OCI-LY3 (cell line): ENCODE measurements at regions not wholly inside any gene's neighbourhood (a gene's known extent, or its start where the extent isn't known, plus 50 kb on each side); places are given as distances from the start of the nearest gene placed in this dataset.
"Not testable (repeated sequence)": the region's sequence is repeated elsewhere in the genome, so short reads cannot be mapped to it uniquely, and the experiment has no call there.

Experiments used
- H2AFZ ChIP-seq: fragments of 200-600, 300-600 bp; shearing (Covaris generic); 2 replicates; pipeline ENCODE4 v1.6.0; 2014; ENCODE audit warnings: antibody characterized with exemption, low read depth, low read length
- H3K27ac ChIP-seq: fragments of 200-600, 300-600 bp; sonication (generic); 2 replicates; pipeline ENCODE4 v1.5.1; 2014; ENCODE audit warnings: mild to moderate bottlenecking, low read length, moderate library complexity, mixed read lengths
- H3K27me3 ChIP-seq: fragments of 200-600, 300-600 bp; sonication (generic); 2 replicates; pipeline ENCODE4 v1.6.1; 2014; ENCODE audit warnings: low read depth, low read length, mixed read lengths
- H3K36me3 ChIP-seq: fragments of 200-600, 300-600 bp; sonication (generic); replicated peaks from 2 replicates; pipeline ENCODE3; 2014; ENCODE audit warnings: low read depth, low read length, mixed read lengths
- H3K4me1 ChIP-seq: fragments of 300-600, 200-600 bp; sonication (generic); 2 replicates; pipeline ENCODE4 v1.6.1; 2014; ENCODE audit warnings: low read length, mixed read lengths
- H3K4me2 ChIP-seq: fragments of 200-600, 300-600 bp; sonication (generic); 2 replicates; pipeline ENCODE4 v1.6.1; 2014; ENCODE audit warnings: low read length, mixed read lengths
- H3K4me3 ChIP-seq: fragments of 300-600, 200-600 bp; sonication (generic); 2 replicates; pipeline ENCODE4 v1.5.1; 2014; ENCODE audit warnings: antibody characterized with exemption, mild to moderate bottlenecking, low read length, moderate library complexity
- H3K79me2 ChIP-seq: fragments of 300-600, 200-600 bp; shearing (Covaris generic); 2 replicates; pipeline ENCODE4 v1.6.1; 2014; ENCODE audit warnings: mild to moderate bottlenecking, low read length, mixed read lengths
- H3K9ac ChIP-seq: fragments of 300-600, 200-600 bp; shearing (Covaris generic); 2 replicates; pipeline ENCODE4 v1.6.0; 2014; ENCODE audit warnings: mild to moderate bottlenecking, low read length, moderate library complexity
- H3K9me3 ChIP-seq: fragments of 200-600, 300-600 bp; shearing (Covaris generic); 2 replicates; pipeline ENCODE4 v1.6.1; 2014; ENCODE audit warnings: low read length, mixed read lengths; ENCODE audit not compliant: insufficient read depth
- H4K20me1 ChIP-seq: fragments of 200-600, 300-600 bp; sonication (generic); 2 replicates; pipeline ENCODE4 v1.6.1; 2016; ENCODE audit warnings: low read length, mixed read lengths; ENCODE audit not compliant: insufficient read depth
- EZH2phosphoT487 ChIP-seq: fragments of 200-600 bp; shearing (Covaris generic); IDR thresholded peaks from 2 replicates; pipeline ENCODE4 v1.6.1; 2018; ENCODE audit warnings: antibody characterized with exemption, mixed run types, low read depth
- TF ChIP-seq, protein P1 (sequence below): fragments of 200-600, 300-600 bp; sonication (generic); IDR thresholded peaks from 2 replicates; pipeline ENCODE4 v1.5.1; 2014; ENCODE audit warnings: antibody characterized with exemption, low read length, low read depth

GRCh38 chr5:167417662-167418061, 873.8 kb upstream of the WWC1 start:
- no peak overlapping the region for H2AFZ ChIP-seq
- H3K79me2 ChIP-seq, result no peaks in the 10 kb centered on the region
- TF ChIP-seq, protein P1, sequence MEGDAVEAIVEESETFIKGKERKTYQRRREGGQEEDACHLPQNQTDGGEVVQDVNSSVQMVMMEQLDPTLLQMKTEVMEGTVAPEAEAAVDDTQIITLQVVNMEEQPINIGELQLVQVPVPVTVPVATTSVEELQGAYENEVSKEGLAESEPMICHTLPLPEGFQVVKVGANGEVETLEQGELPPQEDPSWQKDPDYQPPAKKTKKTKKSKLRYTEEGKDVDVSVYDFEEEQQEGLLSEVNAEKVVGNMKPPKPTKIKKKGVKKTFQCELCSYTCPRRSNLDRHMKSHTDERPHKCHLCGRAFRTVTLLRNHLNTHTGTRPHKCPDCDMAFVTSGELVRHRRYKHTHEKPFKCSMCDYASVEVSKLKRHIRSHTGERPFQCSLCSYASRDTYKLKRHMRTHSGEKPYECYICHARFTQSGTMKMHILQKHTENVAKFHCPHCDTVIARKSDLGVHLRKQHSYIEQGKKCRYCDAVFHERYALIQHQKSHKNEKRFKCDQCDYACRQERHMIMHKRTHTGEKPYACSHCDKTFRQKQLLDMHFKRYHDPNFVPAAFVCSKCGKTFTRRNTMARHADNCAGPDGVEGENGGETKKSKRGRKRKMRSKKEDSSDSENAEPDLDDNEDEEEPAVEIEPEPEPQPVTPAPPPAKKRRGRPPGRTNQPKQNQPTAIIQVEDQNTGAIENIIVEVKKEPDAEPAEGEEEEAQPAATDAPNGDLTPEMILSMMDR, result no peak
- no peak for TF ChIP-seq EZH2phosphoT487
- H3K4me2 ChIP-seq, result no peak overlapping the region
- no peak overlapping the region for H3K4me3 ChIP-seq
- H4K20me1 ChIP-seq, result no peaks in the 10 kb centered on the region
- no peaks in the 10 kb centered on the region for H3K4me1 ChIP-seq
- no peaks in the 10 kb centered on the region for H3K27me3 ChIP-seq
- H3K27ac ChIP-seq, result no peak overlapping the region
- no peaks in the 10 kb centered on the region for H3K9me3 ChIP-seq
- no peaks in the 10 kb centered on the region for H3K36me3 ChIP-seq
- no peak overlapping the region for H3K9ac ChIP-seq

DNA sequence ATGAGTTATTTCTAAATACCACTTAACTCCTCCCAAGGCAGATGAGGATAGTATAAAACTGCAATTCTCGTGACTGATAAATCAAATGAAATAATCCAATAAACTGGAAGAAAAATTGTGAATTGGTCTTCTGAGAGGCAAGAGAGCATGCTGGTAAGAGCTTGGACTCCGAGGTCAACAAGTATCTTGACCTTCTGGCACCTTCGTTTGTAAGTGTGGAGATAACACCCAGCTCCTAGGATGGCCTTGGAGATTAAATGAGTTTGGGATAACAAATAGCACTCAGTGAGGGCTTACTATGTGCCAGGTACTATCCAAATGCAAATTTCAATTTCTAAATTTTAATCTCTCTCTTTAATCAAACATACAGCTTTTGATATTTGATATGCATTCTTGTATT, 866.3 kb upstream of the WWC1 start:
- Histone ChIP-seq H3K9ac (no peak overlapping the region), H2AFZ (no peak overlapping the region), H3K4me1 (no peaks in the 10 kb centered on the region), H4K20me1 (no peaks in the 10 kb centered on the region), H3K4me2 (no peak overlapping the region), H3K9me3 (no peaks in the 10 kb centered on the region), H3K27me3 (no peaks in the 10 kb centered on the region), H3K36me3 (no peaks in the 10 kb centered on the region), H3K79me2 (no peaks in the 10 kb centered on the region), H3K27ac (no peak overlapping the region), H3K4me3 (no peak overlapping the region)
- no peak for TF ChIP-seq EZH2phosphoT487
- TF ChIP-seq, protein P1, result no peak

GRCh38 chr5:167426501-167426900, 864.9 kb upstream of the WWC1 start:
- H4K20me1 ChIP-seq, result no peaks in the 10 kb centered on the region
- no peak overlapping the region for H3K27ac ChIP-seq
- H3K9ac ChIP-seq, result no peak overlapping the region
- no peak overlapping the region for H2AFZ ChIP-seq
- no peaks in the 10 kb centered on the region for H3K4me1 ChIP-seq
- H3K27me3 ChIP-seq, result no peaks in the 10 kb centered on the region
- H3K9me3 ChIP-seq, result no peaks in the 10 kb centered on the region
- H3K79me2 ChIP-seq, result no peaks in the 10 kb centered on the region
- H3K4me3 ChIP-seq, result no peak overlapping the region
- TF ChIP-seq, protein P1, result no peak
- TF ChIP-seq EZH2phosphoT487, result no peak
- H3K36me3 ChIP-seq, result no peaks in the 10 kb centered on the region
- no peak overlapping the region for H3K4me2 ChIP-seq

DNA sequence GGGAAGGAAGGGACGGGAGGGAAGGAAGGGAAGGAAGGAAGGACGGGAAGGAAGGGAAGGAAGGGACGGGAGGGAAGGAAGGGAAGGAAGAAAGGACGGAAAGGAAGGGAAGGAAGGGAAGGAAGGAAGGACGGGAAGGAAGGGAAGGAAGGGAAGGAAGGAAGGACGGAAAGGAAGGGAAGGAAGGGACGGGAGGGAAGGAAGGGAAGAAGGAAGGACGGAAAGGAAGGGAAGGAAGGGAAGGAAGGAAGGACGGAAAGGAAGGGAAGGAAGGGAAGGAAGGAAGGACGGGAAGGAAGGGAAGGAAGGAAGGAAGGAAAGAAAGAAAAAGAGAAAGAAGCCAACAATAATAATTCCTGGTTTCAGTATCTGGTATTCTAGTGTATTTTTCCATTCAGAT, 863.8 kb upstream of the WWC1 start:
- H3K27ac ChIP-seq, H3K4me1 ChIP-seq, H2AFZ ChIP-seq, H3K4me2 ChIP-seq, H3K27me3 ChIP-seq, H3K9me3 ChIP-seq, H3K79me2 ChIP-seq, H4K20me1 ChIP-seq, H3K4me3 ChIP-seq, H3K36me3 ChIP-seq, H3K9ac ChIP-seq: not testable (repeated sequence)

DNA sequence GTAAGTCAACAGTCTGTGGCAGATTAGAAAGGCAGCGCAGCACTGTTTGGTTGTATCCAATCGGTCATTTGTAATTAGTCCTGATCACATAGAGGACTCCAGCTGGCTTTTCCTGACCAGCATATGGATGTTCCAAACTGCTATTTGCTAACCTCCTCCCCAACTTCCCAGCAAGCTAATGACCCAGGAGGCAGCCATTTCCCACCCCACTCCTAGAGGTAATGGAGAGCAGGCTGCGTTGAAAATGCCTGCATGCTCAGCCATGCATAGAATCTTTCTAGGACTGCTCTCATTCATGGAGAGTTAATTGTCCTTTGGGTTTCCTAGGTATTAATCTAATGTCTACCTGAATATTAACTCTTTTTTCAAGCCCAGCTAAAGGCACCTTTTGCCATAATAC, 850.6 kb upstream of the WWC1 start:
- no peak overlapping the region for H3K9ac ChIP-seq
- TF ChIP-seq EZH2phosphoT487, result no peak
- TF ChIP-seq, protein P1, result no peak
- H3K4me1 ChIP-seq, result no peaks in the 10 kb centered on the region
- no peaks in the 10 kb centered on the region for H3K36me3 ChIP-seq
- no peaks in the 10 kb centered on the region for H3K27me3 ChIP-seq
- no peaks in the 10 kb centered on the region for H3K79me2 ChIP-seq
- H3K4me3 ChIP-seq, result no peak overlapping the region
- no peak overlapping the region for H2AFZ ChIP-seq
- H4K20me1 ChIP-seq, result no peaks in the 10 kb centered on the region
- no peak overlapping the region for H3K4me2 ChIP-seq
- no peak overlapping the region for H3K27ac ChIP-seq
- no peaks in the 10 kb centered on the region for H3K9me3 ChIP-seq
